Kidney (tissue), 13 donors: ENCODE measurements at regions not wholly inside any gene's neighbourhood (a gene's known extent, or its start where the extent isn't known, plus 50 kb on each side); places are given as distances from the start of the nearest gene placed in this dataset.

Experiments
- DNase-seq, 5 donors: peaks; one replicate each; pipeline ENCODE4 v3.0.0-alpha.2; 2013 to 2020
- FAIRE-seq: peaks from 2 replicates; lab custom pipeline; 2012; peaks lifted over from hg19 to GRCh38; lab: Jason Lieb, UNC
- H3K27ac ChIP-seq, 2 donors: one replicate each; pipeline ENCODE4 v1.7.0; 2013; ENCODE audit warnings: low read depth in 2 of 2, low read length in 2 of 2, inconsistent platforms in 1 of 2
- H3K27me3 ChIP-seq: one replicate; pipeline ENCODE4 v1.7.1; 2013; ENCODE audit warnings: low read length, inconsistent platforms; ENCODE audit not compliant: control insufficient read depth, insufficient read depth
- H3K36me3 ChIP-seq, 3 donors: one replicate each; pipeline versions ENCODE4 v1.7.0 to v1.7.1; 2013; ENCODE audit warnings: low read length in 3 of 3, control low read depth in 1 of 3, inconsistent platforms in 1 of 3; ENCODE audit not compliant: insufficient read depth in 3 of 3, control insufficient read depth in 2 of 3
- H3K4me1 ChIP-seq, 3 donors: one replicate each; pipeline versions ENCODE4 v1.7.0 to v1.7.1; 2013; ENCODE audit warnings: low read length in 3 of 3, inconsistent platforms in 1 of 3, low read depth in 1 of 3; ENCODE audit not compliant: control insufficient read depth in 2 of 3, insufficient read depth in 2 of 3
- H3K4me3 ChIP-seq, 3 donors: one replicate each; pipeline versions ENCODE4 v1.7.0 to v1.8.1; 2013; ENCODE audit warnings: low read length in 3 of 3, control low read depth in 1 of 3, inconsistent platforms in 1 of 3
- H3K9ac ChIP-seq, 3 donors: one replicate each; pipeline versions ENCODE4 v1.7.0 to v1.7.1; 2013; ENCODE audit warnings: low read length in 3 of 3, control low read depth in 1 of 3, inconsistent platforms in 1 of 3
- H3K9me3 ChIP-seq, 3 donors: one replicate each; pipeline versions ENCODE4 v1.7.0 to v1.7.1; 2013; ENCODE audit warnings: low read length in 3 of 3, control low read depth in 1 of 3, inconsistent platforms in 1 of 3; ENCODE audit not compliant: control insufficient read depth in 2 of 3, insufficient read depth in 1 of 3
- CTCF ChIP-seq: IDR thresholded peaks from 3 replicates; pipeline ENCODE4 v1.5.1; 2012; ENCODE audit warnings: mild to moderate bottlenecking, moderate library complexity, borderline replicate concordance; ENCODE audit not compliant: insufficient read depth; ENCODE audit errors: extremely low read depth
- intact Hi-C: fragments of 100-400 bp; cut with DNase I; formaldehyde crosslinking; loops from one replicate; pipeline ENCODE4 v1.11.1; 2022
- donor health status: control.
- donor health status: control.
- donor health status: control.
- donor health status: control.
- donor health status: control.
- donor health status: DM: yes; HTN: yes; CAD: no.
- donor health status: Normal renal cell carcinoma (clear cell type).

DNA sequence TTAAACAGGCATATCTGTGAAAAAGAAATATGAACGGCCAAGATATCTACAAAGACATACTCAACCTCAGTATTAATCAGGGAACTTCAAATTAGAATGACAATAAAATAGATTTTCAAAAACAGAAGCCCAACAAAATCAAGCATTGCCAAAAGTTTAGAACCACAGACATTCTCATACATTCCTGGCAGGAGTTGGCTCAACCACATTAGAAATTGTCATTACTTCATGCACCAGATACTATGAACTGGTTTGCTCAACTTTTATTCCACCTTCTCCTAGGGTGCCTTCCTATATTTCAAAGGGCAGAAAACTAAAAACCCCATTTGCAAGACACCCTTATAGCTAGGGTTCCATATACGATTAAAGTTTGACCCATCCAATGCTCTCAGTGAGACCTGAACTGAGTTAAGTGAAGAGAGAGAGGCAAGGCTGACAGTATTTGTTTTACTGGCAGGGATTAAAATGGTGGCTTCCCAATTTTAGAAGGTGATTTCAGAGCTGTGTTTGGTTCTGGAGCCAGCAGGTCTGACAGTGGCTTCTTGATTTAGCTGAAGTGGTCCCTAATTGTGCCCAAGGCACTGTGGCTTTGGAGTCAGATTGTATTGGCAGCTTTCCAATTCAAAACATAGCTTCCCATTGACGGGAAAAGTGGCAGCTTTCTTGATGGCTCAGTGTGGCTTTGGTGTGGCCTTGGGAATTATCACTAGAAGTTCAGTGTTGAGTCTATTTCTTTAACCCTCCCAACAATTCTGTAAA is 77.1 kb upstream of the CDYL start:
- no peaks in the 10 kb centered on the region for H3K27me3 ChIP-seq
- FAIRE-seq, result no peak
- no peak overlapping the region for H3K27ac ChIP-seq
- DNase-seq, result no peak
- H3K4me3 ChIP-seq, result no peak overlapping the region
- H3K9me3 ChIP-seq, result no peaks in the 10 kb centered on the region
- TF ChIP-seq CTCF, result no peak
- no peaks in the 10 kb centered on the region for H3K4me1 ChIP-seq
- intact Hi-C loops, result no loop called here
- H3K9ac ChIP-seq, result no peak overlapping the region
- no peaks in the 10 kb centered on the region for H3K36me3 ChIP-seq

- H3K4me3 ChIP-seq, result no peak overlapping the region
- no peaks in the 10 kb centered on the region for H3K36me3 ChIP-seq
- DNase-seq (no peak), FAIRE-seq (no peak)
- no peaks in the 10 kb centered on the region for H3K27me3 ChIP-seq
- no peak overlapping the region for H3K27ac ChIP-seq
- intact Hi-C loops, result no loop called here
- H3K4me1 ChIP-seq, result no peaks in the 10 kb centered on the region
- no peak for TF ChIP-seq CTCF
- H3K9me3 ChIP-seq, result no peaks in the 10 kb centered on the region
- H3K9ac ChIP-seq, result no peak overlapping the region
These were observed 82.8 kb upstream of the CDYL start for GRCh38 chr6:4693173-4693970.

DNA sequence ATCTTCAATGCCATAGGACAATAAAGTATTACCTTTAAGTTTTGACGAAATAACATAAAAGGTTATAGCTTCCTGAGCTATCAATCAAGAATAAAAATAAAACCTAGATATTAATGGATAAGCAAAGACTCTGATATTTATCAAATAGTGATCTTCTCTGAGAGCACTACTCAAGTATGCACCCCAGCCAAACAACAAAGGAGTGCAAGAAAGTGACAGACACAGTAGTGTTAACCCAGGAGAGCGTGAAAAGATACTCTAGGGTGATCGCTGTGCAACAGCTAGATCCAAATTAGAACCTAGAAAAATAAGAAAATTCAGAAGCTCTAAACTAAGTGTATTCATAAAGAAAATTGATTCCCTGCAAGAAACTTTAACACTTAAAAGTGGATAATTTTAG is 83.5 kb upstream of the CDYL start:
- H3K4me1 ChIP-seq, result no peaks in the 10 kb centered on the region
- H3K4me3 ChIP-seq, result no peak overlapping the region
- no peaks in the 10 kb centered on the region for H3K9me3 ChIP-seq
- DNase-seq (no peak), FAIRE-seq (no peak)
- no peak for TF ChIP-seq CTCF
- no peaks in the 10 kb centered on the region for H3K27me3 ChIP-seq
- H3K27ac ChIP-seq, result no peak overlapping the region
- no peak overlapping the region for H3K9ac ChIP-seq
- no peaks in the 10 kb centered on the region for H3K36me3 ChIP-seq
- intact Hi-C loops, result no loop called here
